PC-9 (cell line): ENCODE measurements at regions not wholly inside any gene's neighbourhood (a gene's known extent, or its start where the extent isn't known, plus 50 kb on each side); places are given as distances from the start of the nearest gene placed in this dataset.

Experiments used
- BruUV-seq: library from RNA; stranded (reverse); fragments of 400-500 nt; replicated peaks from 2 replicates; lab custom pipeline; 2021; lab: Mats Ljungman, UMichigan
- CTCF ChIA-PET: fragments of 300-600 bp; sonication (Branson Sonifier 250); formaldehyde crosslinking; loops from one replicate; lab custom pipeline; 2022; ENCODE audit warnings: antibody characterized with exemption; lab: Charles Lee
- POLR2A ChIA-PET: fragments of 300-600 bp; sonication (Branson Sonifier 250); formaldehyde crosslinking; loops from one replicate; lab custom pipeline; 2022; ENCODE audit warnings: antibody characterized with exemption; ENCODE audit not compliant: unreplicated experiment; lab: Charles Lee
- DNase-seq, 2 experiments: peaks; one replicate each; pipeline versions ENCODE4 v3.0.0 to v3.0.0-alpha.2; 2015 to 2022; ENCODE audit warnings: mixed read lengths in 1 of 2
- H2AFZ ChIP-seq: fragments of 200-600 bp; sonication (generic); 2 replicates; pipeline ENCODE4 v1.8.1; 2017; ENCODE audit warnings: antibody characterized with exemption
- H3F3A ChIP-seq: fragments of 200-600 bp; sonication (generic); 2 replicates; pipeline ENCODE4 v1.8.1; 2017; ENCODE audit warnings: antibody characterized with exemption, mild to moderate bottlenecking, low read depth; ENCODE audit not compliant: insufficient read depth
- H3K27ac ChIP-seq: fragments of 200-600 bp; sonication (generic); 2 replicates; pipeline ENCODE4 v1.6.1; 2016; ENCODE audit warnings: mixed run types
- H3K27me3 ChIP-seq: fragments of 200-600 bp; sonication (generic); 2 replicates; pipeline ENCODE4 v1.6.1; 2016; ENCODE audit warnings: low read depth, mixed run types; ENCODE audit not compliant: insufficient read depth
- H3K36me3 ChIP-seq: fragments of 200-600 bp; sonication (generic); 2 replicates; pipeline ENCODE4 v1.6.1; 2016; ENCODE audit warnings: low read depth, mixed run types
- H3K4me1 ChIP-seq: fragments of 200-600 bp; sonication (generic); replicated peaks from 2 replicates; pipeline ENCODE4 v1.6.1; 2016; ENCODE audit warnings: mixed run types; ENCODE audit not compliant: insufficient read depth
- H3K4me2 ChIP-seq: fragments of 200-600 bp; sonication (generic); 2 replicates; pipeline ENCODE4 v1.6.1; 2017; ENCODE audit warnings: mixed run types
- H3K4me3 ChIP-seq: fragments of 200-600 bp; sonication (generic); 2 replicates; pipeline ENCODE4 v1.6.1; 2016; ENCODE audit warnings: mixed run types
- H3K79me2 ChIP-seq: fragments of 200-600 bp; sonication (generic); 2 replicates; pipeline ENCODE4 v1.6.1; 2017; ENCODE audit warnings: low read depth, mixed run types
- H3K9me2 ChIP-seq: fragments of 200-600 bp; sonication (generic); 2 replicates; pipeline ENCODE4 v1.8.1; 2017; ENCODE audit warnings: mild to moderate bottlenecking; ENCODE audit not compliant: insufficient read depth
- H3K9me3 ChIP-seq: fragments of 200-600 bp; sonication (generic); 2 replicates; pipeline ENCODE4 v1.8.1; 2016; ENCODE audit warnings: low read depth; ENCODE audit not compliant: insufficient read depth
- H4K20me1 ChIP-seq: fragments of 200-600 bp; sonication (generic); 2 replicates; pipeline ENCODE4 v1.8.1; 2017; ENCODE audit not compliant: insufficient read depth
- CTCF ChIP-seq: fragments of 200-600 bp; sonication (generic); conservative IDR thresholded peaks from 2 replicates; pipeline ENCODE4 v1.6.1; 2017; ENCODE audit warnings: mixed run types, antibody characterized with exemption, mild to moderate bottlenecking, moderate library complexity
- EZH2 ChIP-seq: fragments of 200-600 bp; sonication (generic); IDR thresholded peaks from 2 replicates; pipeline ENCODE4 v1.8.0; 2017; ENCODE audit warnings: antibody characterized with exemption, low read depth
- intact Hi-C: fragments of 100-400 bp; cut with micrococcal nuclease; formaldehyde crosslinking; loops from one replicate; pipeline ENCODE4 v1.10.0; 2022; ENCODE audit not compliant: unreplicated experiment

GRCh38 chr7:67732898-67733297 is 736.3 kb downstream of the TYW1 start:
- H3K27me3 ChIP-seq = peaks cover 21% of the 10 kb centered on the region; the same call in 1 of the 2 replicates
- H3K9me3 ChIP-seq = no peaks in the 10 kb centered on the region
- DNase-seq = no peak
- ChIA-PET CTCF (no interaction called here), POLR2A (no interaction called here)
- no peak overlapping the region for H3K4me3 ChIP-seq
- H3K27ac ChIP-seq = no peak overlapping the region
- intact Hi-C loops = no loop called here
- TF ChIP-seq CTCF = no peak
- TF ChIP-seq EZH2 = no peak
- no peaks in the 10 kb centered on the region for H3K79me2 ChIP-seq
- H3K4me1 ChIP-seq = no peaks in the 10 kb centered on the region
- no peaks in the 10 kb centered on the region for H4K20me1 ChIP-seq
- no peaks in the 10 kb centered on the region for H3F3A ChIP-seq
- no peaks in the 10 kb centered on the region for H3K36me3 ChIP-seq
- no peak overlapping the region for H3K4me2 ChIP-seq
- BruUV-seq = no TSS peak
- no peak overlapping the region for H2AFZ ChIP-seq
- no peaks in the 10 kb centered on the region for H3K9me2 ChIP-seq

GRCh38 chr7:67738145-67738544 is 741.5 kb downstream of the TYW1 start:
- no peak overlapping the region for H2AFZ ChIP-seq
- no peak for DNase-seq
- no peak overlapping the region for H3K27ac ChIP-seq
- H4K20me1 ChIP-seq = no peaks in the 10 kb centered on the region
- H3F3A ChIP-seq = no peaks in the 10 kb centered on the region
- no peaks in the 10 kb centered on the region for H3K4me1 ChIP-seq
- no peaks in the 10 kb centered on the region for H3K9me3 ChIP-seq
- no peaks in the 10 kb centered on the region; the same call in 1 of the 2 replicates for H3K9me2 ChIP-seq
- ChIA-PET CTCF (no interaction called here), POLR2A (no interaction called here)
- no peaks in the 10 kb centered on the region for H3K79me2 ChIP-seq
- no TSS peak for BruUV-seq
- H3K4me3 ChIP-seq = no peak overlapping the region
- no peaks in the 10 kb centered on the region for H3K36me3 ChIP-seq
- peaks cover 6% of the 10 kb centered on the region; the same call in 1 of the 2 replicates for H3K27me3 ChIP-seq
- TF ChIP-seq CTCF (no peak), EZH2 (no peak)
- H3K4me2 ChIP-seq = no peak overlapping the region
- intact Hi-C loops = no loop called here

DNA sequence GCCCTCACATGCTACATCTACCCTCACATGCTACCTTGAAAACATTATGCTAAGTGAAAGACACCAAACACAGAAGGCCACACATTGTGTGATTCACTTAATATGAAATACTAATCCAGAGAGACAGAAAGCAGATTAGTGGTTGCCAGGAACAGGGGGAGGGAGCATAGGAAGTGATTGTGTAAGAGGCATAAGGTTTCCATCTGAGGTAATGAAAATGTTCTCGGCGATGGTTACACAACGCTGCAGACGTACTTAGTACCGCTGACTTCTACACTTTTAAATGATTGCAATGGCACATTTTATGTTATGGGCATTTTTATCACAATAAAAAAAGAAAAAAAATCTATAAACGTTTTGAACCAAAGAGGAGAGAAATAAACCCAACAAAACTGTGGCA is 742.3 kb downstream of the TYW1 start:
- intact Hi-C loops = no loop called here
- Histone ChIP-seq H3K9me2 (no peaks in the 10 kb centered on the region; the same call in 1 of the 2 replicates), H3K27me3 (peaks cover 6% of the 10 kb centered on the region; the same call in 1 of the 2 replicates), H3K79me2 (no peaks in the 10 kb centered on the region), H3K36me3 (no peaks in the 10 kb centered on the region), H4K20me1 (no peaks in the 10 kb centered on the region), H3K4me3 (no peak overlapping the region), H2AFZ (no peak overlapping the region), H3K4me2 (no peak overlapping the region), H3K4me1 (no peaks in the 10 kb centered on the region), H3K27ac (no peak overlapping the region), H3F3A (no peaks in the 10 kb centered on the region), H3K9me3 (no peaks in the 10 kb centered on the region)
- CTCF ChIA-PET = no interaction called here
- TF ChIP-seq EZH2 = no peak
- TF ChIP-seq CTCF = no peak
- no TSS peak for BruUV-seq
- POLR2A ChIA-PET = no interaction called here
- no peak for DNase-seq
